ENCODE measurements at regions not wholly inside any gene's neighbourhood (a gene's known extent, or its start where the extent isn't known, plus 50 kb on each side); places are given as distances from the start of the nearest gene placed in this dataset.

DNA sequence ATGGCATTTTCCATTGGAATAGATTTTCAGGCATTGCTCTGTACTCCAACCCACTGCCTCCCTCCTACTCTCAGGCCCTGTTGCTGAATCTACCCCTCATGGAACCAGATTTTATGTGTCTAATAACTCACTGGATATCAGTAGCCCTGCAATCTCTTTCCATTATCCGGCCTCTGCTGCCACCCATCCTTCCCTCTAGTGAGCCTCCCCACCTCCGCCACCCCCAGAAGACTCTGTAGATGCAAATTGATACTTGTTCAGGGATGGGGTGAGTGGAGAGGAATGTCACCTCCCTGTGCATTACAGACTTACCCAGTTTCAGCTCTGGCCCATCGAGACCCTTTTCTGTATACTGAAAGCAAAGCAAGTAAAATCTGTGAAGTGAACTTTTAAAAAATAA lies 52.3 kb upstream of the PHYHIPL start:
- DNase-seq (ENCODE audit: low read depth in 4 of 4, low spot score in 3 of 4), result no peak

DNA sequence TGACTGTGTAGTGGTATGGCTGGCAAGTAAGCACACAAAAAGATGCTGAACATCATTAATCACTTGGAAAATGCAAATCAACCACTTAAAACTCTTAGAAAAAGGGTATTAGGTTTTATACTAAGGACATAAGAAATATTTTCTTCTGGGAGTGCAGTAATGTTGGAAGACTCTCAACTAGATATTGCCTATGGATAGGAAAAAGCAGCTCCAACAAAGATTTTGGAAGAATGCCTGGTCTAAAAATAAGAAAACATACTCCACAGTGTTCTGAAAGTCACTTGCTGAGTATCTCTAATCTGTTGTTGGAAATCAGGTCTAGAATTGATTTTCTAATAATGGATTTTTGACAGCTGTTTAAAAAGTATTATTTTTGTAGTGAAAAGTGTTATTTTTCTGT lies 50.8 kb upstream of the PHYHIPL start:
- no peak for DNase-seq (ENCODE audit: low read depth in 4 of 4, low spot score in 3 of 4)

DNA sequence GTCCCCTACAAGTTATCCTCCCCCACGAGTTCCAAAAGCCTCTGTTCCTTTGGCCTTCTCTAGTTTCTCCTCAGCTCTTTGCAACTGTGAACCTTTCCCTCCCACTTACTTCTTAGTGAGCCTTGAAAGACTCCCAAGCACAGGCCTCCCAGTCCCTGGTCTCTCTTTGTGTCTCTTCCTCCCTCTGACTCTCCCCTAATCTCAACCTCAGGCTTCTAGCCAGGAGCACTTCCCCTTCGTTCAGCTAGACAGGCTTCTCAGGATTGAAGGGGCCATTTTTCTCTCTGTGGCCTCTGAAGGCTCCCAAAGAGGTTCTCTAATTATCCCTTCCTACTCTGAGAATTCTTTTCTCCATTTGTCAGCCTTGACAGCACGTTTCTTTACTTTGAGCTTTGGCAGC lies 50.2 kb upstream of the PHYHIPL start:
- no peak for DNase-seq (ENCODE audit: low read depth in 4 of 4, low spot score in 3 of 4)

Measured in left renal pelvis (tissue), 4 donors.